Fibroblast of skin of right quadriceps (primary cell): ENCODE measurements at regions not wholly inside any gene's neighbourhood (a gene's known extent, or its start where the extent isn't known, plus 50 kb on each side); places are given as distances from the start of the nearest gene placed in this dataset.

Source experiments
- DNase-seq: peaks from one replicate; pipeline ENCODE4 v3.0.0-alpha.2; 2013

GRCh38 chr2:122183890-122184289 is 428.4 kb downstream of the TSN start:
- DNase-seq: no peak

GRCh38 chr2:122186761-122187222 is 431.3 kb downstream of the TSN start:
- no peak for DNase-seq

DNA sequence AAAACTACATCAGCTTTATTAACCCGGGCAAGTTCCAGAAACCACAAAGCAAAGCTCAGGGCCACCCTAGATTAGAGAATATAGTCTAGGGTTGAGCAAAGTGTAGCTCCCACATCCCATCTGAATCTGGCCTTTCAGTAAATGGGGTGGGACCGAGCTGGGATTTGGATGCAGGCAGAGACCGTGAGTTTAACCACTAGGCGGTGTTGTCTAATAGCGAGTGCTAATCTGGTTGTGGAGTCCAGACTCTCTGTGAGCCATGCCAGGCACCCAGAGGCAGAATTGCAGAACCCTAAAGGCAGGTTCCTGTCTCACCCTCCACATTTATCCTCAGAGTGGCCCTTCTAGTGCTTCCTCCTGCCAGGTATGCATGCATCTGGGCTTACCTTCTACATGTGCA is 435.9 kb downstream of the TSN start:
- DNase-seq: peak; percentile 7

DNA sequence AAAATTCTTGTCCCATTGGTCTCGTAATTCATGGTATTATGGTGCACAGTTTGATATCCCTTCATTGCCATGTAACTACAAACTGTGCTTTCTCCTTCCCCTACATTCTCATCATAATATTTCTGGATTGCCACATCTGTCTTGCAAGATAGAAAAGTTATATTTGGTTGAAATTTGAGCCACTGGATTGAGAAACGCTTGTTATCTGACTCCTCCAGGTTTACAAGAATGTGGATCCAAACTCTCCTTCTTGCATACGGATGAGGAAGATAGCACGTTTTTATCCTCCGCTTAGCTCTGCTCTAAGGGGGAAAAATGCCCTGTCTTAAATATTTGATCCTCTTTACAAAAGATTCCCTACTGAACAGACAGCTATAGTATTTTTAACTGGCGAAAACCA is 438.2 kb downstream of the TSN start:
- no peak for DNase-seq

DNA sequence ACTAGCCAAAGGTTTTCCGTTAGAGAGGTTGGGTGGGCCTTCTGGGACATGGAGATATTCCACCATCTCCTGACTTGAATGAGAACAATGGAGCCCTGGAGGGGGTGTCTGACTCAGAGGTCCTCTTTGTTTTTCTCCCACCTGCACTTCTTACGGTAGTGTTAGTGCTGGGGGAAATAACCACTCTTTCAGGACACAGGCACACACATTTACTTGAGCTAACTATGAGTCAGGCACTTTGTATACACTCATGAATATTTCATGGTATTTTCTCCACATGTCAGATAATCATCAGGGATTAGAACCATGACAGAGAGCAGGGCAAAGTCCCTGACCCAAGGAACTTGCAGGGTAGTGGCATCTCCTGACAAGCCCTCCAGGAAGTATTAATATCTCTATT is 439.1 kb downstream of the TSN start:
- DNase-seq: no peak

DNA sequence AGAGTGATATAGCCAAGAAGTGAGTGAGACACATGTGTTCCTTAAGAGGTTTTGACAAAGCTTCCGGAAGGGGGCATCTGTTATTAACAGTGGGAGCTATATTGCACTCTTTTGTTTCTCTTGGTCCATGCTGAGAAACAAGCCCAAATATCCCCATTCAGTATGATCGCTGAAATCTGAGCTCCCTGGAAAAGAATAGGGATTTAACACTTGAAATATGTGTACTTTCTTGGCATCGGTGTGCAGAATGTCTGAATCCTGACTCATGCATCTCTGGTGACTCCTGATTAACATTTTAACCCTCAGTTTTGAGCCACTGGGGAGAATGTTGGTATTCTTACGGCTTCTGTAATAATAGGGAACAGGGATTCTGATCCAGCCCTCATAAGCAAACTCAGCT is 448.1 kb downstream of the TSN start:
- DNase-seq: peak; percentile 73

DNA sequence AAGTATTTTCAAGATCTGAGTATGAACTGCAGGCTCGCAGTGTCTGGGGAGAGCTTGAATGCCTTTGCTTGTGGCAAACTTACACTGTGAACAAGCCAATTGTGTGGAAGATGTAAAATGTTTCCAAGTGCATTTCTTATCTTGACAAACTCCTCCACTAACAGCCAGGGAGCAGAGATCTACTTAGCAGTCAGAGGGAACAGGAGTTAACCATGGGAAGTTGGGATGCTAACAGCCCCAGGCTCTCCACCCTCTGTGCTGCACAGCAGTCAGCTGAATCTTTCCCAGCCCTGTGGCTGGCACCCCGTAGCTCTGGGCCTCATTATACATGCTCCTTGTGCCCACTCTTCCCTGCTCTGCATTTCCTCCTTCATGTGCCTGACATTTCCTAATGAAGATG is 450.2 kb downstream of the TSN start:
- no peak for DNase-seq

GRCh38 chr2:122206101-122206500 is 450.6 kb downstream of the TSN start:
- DNase-seq: no peak

DNA sequence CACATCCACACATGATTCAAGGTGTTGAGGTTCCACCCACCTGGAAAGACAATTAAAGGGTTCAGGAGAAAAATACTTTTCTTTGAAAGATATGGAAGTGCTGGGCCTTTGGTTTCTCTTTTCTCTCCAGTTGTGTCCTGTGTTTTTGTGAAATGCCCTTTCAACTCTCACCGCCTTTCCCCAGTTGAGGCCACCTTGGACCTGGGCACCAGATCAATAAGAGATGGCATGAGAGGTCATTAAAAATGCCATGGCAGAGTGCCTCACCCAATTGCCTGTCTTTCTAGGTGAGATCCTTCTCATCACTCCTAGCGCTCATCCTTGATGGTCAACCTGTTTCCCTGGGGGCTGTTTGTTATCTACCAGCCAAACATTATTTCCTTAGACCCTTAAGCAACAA is 453.9 kb downstream of the TSN start:
- DNase-seq: no peak

DNA sequence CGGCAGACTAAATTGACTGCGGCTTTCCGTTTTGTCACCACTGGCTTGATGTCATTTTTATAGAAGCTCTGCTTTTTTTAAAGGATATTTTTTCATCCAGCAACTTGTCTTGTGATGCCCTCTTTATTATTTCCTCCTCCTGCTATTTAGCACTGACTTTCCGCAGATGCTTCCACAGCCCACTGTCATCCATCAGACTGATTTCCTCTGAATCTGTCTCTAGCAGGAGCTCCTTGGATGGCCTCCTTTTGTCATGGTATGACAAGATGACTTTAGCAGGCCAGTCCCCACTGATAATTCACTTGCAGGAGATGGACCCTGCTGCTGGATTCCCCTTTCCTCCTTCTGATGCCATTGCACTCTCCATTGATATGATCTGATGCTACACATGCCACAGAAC is 454.6 kb downstream of the TSN start:
- no peak for DNase-seq

DNA sequence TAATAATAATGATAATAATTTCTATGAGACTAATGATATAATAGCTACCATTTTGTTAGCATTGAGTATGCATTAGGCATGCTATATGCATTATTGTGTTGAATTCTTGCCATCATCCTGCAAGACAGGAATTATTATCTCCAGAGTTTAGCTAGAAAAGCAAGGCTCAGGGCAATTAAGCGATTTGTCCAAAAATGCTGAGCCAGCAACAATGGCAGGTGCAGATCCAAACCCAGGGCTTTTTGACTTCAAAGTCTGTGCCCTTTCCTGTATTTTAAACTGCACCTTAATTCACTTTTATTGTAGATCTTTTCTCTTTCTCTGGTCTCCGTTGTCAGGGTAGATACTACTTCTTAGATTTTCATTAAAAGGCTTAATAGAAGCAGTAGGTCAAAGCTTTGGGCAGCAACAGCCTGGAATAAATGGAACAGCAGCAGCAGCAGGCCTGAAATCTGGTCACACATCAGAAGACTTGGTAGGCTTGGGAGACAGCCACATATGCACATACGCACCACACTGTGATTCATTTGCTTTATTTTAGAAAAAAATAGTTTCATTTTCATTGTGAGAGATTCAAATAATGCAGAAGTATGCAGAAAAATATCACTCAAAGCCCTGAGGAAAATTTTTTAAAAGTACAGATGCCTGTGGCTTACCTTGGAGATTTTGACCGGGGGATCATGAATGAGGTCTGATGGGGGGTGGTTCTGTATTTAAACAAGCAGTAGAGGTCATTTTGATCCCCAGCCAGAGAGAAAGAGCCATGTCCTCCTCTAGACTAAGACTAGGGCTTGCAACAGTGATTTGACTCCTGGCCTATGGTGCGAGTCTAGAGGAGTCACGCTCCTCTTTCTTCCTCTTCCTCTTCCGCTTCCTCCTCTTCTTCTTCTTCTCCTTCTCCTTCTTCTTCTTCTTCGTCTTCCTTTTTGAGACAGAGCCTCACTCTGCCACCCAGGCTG is 455.7 kb downstream of the TSN start:
- no peak for DNase-seq

DNA sequence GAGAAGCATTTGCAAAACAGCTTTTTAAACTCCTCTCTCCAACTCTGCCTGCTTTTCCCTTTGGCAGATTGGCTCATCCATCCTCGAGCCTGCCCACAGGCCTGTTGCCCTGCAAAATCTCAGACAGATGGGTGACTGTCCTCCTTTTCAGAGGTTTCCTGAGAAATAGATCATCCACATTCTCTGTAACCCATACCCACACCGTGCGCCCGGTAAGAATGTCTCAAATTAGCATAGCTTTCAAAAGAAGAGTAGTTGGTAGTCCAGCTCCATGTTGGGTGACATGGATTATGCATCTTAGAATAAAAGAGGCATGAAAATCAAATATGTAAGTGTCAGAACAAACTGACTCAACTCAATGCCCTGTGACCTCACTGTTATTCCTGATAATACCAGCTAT is 457.9 kb downstream of the TSN start:
- no peak for DNase-seq

GRCh38 chr2:122216071-122216470 is 460.6 kb downstream of the TSN start:
- no peak for DNase-seq

- DNase-seq: no peak
Measured at GRCh38 chr2:122216901-122217300, 461.4 kb downstream of the TSN start.

- no peak for DNase-seq
Measured at GRCh38 chr2:122218596-122218995, 463.1 kb downstream of the TSN start.

GRCh38 chr2:122219504-122219903 is 464.1 kb downstream of the TSN start:
- DNase-seq: no peak

- no peak for DNase-seq
Measured at GRCh38 chr2:122221665-122222064, 466.2 kb downstream of the TSN start.

DNA sequence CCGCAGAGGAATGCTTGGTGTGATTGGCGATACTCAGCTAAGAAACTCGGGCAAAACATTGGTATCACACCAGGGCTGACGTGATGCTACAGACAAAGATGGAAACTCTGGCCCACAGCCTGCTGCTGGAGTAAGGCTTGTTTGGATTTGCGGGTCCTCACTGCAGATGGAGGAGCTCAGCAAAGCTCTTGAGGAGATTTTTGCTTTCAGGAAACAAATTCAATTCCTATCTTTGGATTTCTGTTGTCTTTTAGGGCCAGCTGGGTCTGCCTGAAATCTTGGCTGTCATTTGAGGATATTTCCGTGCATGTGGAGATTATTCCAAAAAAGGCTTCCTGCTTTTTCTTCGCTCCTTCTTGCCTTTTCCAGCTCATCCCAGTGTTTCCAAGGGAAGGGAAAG is 475.8 kb downstream of the TSN start:
- DNase-seq: no peak

- DNase-seq: no peak
Measured at GRCh38 chr2:122233372-122233771, 477.9 kb downstream of the TSN start.

DNA sequence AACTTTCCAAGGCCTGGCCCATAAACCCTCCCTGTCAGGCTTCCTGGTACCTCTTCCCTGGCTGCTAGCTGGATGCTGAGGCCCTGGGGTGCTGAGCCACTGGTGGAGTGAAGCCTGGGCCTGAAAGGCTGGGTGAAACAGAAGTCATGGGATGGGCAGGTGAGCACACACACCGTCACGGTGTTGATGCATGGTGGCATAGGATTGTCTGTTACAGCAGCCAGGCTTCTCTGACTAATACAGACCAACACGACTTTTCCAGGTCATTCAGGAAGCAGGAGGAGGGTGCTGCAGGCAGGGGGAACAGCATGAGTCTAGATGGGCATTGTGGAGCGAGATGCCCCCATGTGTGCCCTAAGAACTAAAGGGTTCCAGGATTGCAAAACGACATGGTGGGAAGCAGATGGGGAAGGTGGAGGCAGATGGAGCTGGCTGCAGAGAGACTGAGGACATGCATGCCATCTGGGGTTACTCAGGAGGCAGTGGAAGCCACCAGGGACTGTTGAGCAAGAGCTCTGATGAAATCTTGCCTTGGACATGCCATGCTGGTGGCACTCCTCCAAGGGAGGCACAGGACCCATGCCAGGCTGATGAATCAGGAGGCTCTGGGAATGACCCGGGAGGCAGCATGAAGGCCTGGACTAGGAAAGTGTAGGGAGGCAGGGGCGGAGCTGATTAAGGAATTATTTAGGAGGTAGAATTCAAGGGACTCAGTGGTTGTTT is 480.9 kb downstream of the TSN start:
- peak; percentile 24 for DNase-seq

DNA sequence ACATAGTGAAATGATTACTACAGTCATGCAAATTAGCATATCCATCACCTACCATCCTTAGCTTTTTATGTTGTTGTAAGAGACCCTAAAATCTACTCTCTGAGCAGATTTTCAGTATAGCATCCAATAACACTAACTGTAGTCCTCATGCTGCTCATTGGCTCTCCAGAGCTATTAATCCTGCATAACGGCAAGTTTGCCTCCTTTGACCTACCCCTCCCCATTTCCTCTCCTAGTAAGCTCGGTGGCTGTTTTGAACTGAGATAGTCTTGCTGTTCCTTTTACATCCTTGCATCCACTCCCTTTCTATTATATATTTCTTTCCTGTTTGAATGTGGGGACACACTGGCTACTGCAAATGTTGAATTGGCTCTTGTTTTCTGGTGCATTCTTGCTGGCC is 481.5 kb downstream of the TSN start:
- DNase-seq: no peak

- no peak for DNase-seq
Measured at GRCh38 chr2:122237450-122237849, 482.0 kb downstream of the TSN start.

- DNase-seq: no peak
Measured at GRCh38 chr2:122238006-122238559, 482.6 kb downstream of the TSN start.

DNA sequence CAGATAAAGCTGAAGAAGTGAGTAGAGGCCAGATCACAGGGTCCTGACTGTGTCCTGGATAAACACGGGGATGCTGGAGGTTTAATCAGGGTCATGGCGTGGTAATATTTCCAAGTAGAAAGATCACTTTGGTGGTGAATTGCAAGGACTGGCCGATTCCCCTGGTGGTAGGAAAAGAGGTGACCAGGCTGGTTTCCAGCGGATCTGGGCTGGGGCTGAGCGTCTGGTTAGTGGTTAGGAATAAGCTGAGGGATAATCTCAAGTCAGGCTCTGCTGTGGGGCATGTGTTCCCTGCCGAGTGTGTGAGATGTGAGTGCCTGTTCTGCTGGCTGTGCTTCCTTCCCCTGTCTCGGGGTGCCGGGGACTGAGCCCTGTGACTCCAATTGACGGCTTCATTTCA is 484.0 kb downstream of the TSN start:
- DNase-seq: no peak
